NCI-H510A (cell line): ENCODE measurements at regions not wholly inside any gene's neighbourhood (a gene's known extent, or its start where the extent isn't known, plus 50 kb on each side); places are given as distances from the start of the nearest gene placed in this dataset.
"Not testable (repeated sequence)": the region's sequence is repeated elsewhere in the genome, so short reads cannot be mapped to it uniquely, and the experiment has no call there.

Experiments used
- DNase-seq: peaks from one replicate; lab custom pipeline; 2025; lab: John Stamatoyannopoulos, UW

DNA sequence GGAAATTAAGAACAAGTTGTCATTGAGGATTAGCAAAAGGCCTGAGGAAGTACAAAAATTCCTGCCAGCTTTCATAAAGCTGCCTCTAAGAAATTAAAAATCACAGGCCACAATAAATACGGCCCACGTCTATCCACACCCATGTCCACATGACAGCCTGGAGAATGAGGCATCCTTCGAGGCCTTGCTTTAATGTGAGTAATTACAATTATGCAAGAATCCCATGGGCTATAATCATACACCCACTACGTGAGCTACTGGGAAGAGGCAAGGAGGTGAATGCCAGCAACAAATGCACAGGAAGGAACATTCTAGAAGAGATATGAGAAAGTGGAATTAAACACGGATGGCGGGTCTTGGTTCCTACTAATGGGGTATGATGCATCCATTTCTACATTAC is 65.4 kb upstream of the ZFHX3 start:
- no peak for DNase-seq

DNA sequence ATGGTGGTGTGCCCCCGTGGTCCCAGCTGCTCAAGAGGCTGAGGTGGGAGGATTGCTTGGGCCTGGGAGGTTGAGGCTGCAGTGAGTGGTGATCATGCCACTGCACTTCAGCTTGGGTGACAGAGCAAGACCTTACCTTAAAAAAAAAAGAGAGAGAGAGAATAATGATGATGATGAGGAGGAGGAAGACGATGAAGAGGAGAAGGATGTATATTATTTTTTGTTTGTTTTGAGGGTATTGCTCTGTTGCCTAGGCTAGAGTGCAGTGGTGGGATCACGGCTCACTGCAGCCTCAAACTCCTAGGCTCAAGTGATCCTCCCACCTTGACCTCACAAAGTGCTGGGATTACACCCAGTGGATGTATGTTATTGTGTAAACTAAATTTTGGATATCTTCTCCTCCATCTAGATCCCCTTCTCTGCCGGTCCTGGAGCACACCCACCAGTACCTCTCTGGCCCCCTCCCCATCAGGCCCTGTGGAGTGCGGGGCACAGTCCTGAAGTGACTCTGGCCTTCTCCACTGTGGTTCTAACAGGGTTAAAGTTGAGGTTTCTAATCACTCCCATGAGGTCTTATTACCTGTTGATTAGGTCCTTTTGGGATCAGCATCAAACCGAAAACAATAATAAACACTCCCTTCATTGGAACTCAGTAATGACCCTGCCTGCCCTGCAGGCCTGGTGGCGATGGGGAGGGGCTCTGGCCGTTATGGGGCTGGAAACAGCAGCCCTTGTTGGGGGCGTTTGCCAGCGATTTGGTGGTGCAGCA is 60.5 kb upstream of the ZFHX3 start:
- no peak for DNase-seq

DNA sequence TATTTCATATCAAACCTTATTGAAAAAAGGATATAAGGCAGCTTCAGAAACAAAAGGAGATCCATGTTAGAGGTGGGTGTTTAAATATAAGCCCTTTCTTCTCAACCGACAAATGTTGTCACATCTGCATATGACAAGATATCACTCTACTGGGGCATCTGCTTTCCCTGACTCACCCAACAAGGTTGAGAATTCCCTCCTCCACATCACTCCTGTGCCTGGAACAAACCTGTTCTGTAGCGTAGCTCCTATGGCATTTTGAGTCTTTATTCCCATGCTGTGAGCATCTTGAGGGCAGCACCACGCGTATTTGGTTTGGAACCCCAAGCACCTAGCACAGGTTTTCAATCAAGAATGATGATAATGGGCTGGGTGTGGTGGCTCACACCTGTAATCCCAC is 59.4 kb upstream of the ZFHX3 start:
- DNase-seq: no peak

DNA sequence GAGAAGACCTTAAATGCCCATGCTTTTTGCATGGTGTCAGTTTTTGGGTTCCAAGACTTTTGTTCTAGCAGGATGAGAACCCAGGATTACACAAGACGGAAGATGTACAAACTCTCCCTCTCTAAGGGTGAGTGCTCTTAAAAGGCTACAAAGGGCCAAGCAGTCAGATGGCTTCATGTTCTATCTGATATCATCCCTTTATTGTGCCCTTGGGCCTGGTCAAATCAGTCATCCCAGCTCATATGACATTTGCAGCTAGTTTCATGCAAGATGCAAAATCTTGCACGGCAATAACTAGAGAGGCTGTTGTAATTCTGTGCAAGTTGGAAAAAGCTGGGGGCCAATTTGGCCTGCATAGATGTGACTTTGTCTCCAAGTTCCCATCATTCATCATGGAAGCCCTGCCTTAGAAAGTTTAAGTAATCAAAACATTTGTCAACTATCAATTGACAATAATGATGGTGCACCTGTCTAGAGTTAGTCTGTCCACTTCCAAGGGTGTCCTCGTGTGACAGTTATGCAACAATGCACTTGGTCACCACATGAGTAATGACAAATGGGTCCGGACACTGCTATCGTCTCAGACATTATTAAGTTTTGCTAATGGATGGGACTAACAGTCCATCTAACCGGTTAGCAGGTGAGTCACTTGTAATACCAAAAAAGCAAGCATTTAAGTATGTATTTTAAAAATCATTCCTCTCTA is 58.6 kb upstream of the ZFHX3 start:
- no peak for DNase-seq

DNA sequence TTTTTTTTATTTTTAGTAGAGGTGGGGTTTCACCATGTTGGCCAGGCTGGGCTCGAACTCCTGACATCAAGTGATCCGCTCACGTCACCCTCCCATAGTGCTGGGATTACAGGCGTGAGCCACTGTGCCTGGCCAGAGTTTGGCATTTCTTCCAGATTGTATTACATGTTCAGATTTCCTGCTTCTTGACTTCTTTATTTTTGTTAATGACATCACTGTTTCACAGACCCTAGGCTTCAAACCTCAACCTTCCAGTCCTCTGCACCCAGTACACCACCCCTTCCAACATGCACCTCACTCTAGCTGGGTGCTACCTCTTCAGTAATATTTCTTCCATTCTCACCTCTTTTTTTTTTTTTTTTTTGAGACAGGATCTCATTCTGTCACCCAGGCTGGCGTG is 53.6 kb upstream of the ZFHX3 start:
- DNase-seq: no peak

DNA sequence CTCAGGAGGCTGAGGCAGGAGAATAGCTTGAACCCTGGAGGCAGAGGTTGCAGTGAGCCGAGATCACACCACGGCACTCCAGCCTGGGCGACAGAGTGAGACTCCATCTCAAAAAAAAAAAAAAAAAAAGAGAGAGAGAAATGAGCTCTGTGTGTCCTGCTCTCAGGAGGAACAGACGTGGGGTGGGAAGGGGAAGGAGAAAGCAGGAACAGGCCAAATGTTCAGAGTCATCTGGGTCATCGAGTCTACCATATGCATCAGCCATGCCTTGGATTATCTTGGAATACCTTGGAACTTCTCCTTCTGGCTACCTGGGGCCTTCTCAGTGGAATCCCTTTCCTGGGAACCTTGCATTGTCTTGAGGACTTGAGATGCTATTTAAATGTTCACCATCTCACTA is 51.7 kb upstream of the ZFHX3 start:
- DNase-seq: not testable (repeated sequence)
